Endodermal cell (in vitro differentiated cells): ENCODE measurements at regions not wholly inside any gene's neighbourhood (a gene's known extent, or its start where the extent isn't known, plus 50 kb on each side); places are given as distances from the start of the nearest gene placed in this dataset.
A peak's percentile ranks its signal among the peaks of the same experiment; 100 is the strongest.
"Not testable (repeated sequence)": the region's sequence is repeated elsewhere in the genome, so short reads cannot be mapped to it uniquely, and the experiment has no call there.

Experiments
- DNase-seq: peaks from one replicate; pipeline ENCODE4 v3.0.0-alpha.2; 2017
- H3K27ac ChIP-seq: 2 replicates; pipeline ENCODE4 v1.5.1; 2013; ENCODE audit warnings: mild to moderate bottlenecking, low read depth, low read length, moderate library complexity
- H3K27me3 ChIP-seq: 2 replicates; pipeline ENCODE4 v1.6.1; 2013; ENCODE audit warnings: mild to moderate bottlenecking, low read length, moderate library complexity; ENCODE audit not compliant: insufficient read depth, control insufficient read depth, poor library complexity, severe bottlenecking
- H3K36me3 ChIP-seq: 2 replicates; pipeline ENCODE4 v1.7.0; 2013; ENCODE audit warnings: mild to moderate bottlenecking, low read length, moderate library complexity; ENCODE audit not compliant: control insufficient read depth, insufficient read depth
- H3K4me1 ChIP-seq: one replicate; pipeline ENCODE4 v1.7.0; 2013; ENCODE audit warnings: low read length; ENCODE audit not compliant: control insufficient read depth, insufficient read depth
- H3K4me3 ChIP-seq: 2 replicates; pipeline ENCODE4 v1.5.1; 2013; ENCODE audit warnings: mild to moderate bottlenecking, low read length, moderate library complexity
- H3K9ac ChIP-seq: 2 replicates; pipeline ENCODE4 v1.6.1; 2013; ENCODE audit warnings: mild to moderate bottlenecking, low read length, moderate library complexity; ENCODE audit not compliant: poor library complexity, severe bottlenecking; ENCODE audit errors: extremely low read depth
- H3K9me3 ChIP-seq: 2 replicates; pipeline ENCODE4 v1.6.1; 2013; ENCODE audit warnings: mild to moderate bottlenecking, low read length, moderate library complexity; ENCODE audit not compliant: control insufficient read depth
- H3K27ac Mint-ChIP-seq: 2 replicates; pipeline ENCODE4 v1.8.0; 2020; ENCODE audit warnings: mixed read lengths
- H3K27me3 Mint-ChIP-seq: 2 replicates; pipeline ENCODE4 v1.8.0; 2021; ENCODE audit warnings: mild to moderate bottlenecking, mixed read lengths; ENCODE audit not compliant: insufficient read depth
- H3K36me3 Mint-ChIP-seq: 2 replicates; pipeline ENCODE4 v1.8.0; 2020; ENCODE audit warnings: low read depth, mixed read lengths
- H3K4me1 Mint-ChIP-seq: 2 replicates; pipeline ENCODE4 v1.8.0; 2020; ENCODE audit warnings: mixed read lengths
- H3K4me3 Mint-ChIP-seq: 2 replicates; pipeline ENCODE4 v1.8.0; 2020; ENCODE audit warnings: mild to moderate bottlenecking, moderate library complexity, mixed read lengths
- H3K9me3 Mint-ChIP-seq: 2 replicates; pipeline ENCODE4 v1.8.0; 2020; ENCODE audit warnings: mild to moderate bottlenecking, mixed read lengths
- WGBS, 2 experiments: methylation state at CpG; one replicate each; pipeline versions ENCODE4 v1.1.5 to v1.1.7; 2013; ENCODE audit warnings: missing lambda C conversion rate in 2 of 2, mixed read lengths in 1 of 2; ENCODE audit not compliant: insufficient coverage in 1 of 2, insufficient read length in 1 of 2; 5-methylcytosine and 5-hydroxymethylcytosine counted together
- TF ChIP-seq, protein P1 (sequence below): fragments of 200-600 bp; sonication (generic); conservative IDR thresholded peaks from 2 replicates; pipeline ENCODE4 v1.5.0; 2021; ENCODE audit warnings: antibody characterized with exemption, mild to moderate bottlenecking

DNA sequence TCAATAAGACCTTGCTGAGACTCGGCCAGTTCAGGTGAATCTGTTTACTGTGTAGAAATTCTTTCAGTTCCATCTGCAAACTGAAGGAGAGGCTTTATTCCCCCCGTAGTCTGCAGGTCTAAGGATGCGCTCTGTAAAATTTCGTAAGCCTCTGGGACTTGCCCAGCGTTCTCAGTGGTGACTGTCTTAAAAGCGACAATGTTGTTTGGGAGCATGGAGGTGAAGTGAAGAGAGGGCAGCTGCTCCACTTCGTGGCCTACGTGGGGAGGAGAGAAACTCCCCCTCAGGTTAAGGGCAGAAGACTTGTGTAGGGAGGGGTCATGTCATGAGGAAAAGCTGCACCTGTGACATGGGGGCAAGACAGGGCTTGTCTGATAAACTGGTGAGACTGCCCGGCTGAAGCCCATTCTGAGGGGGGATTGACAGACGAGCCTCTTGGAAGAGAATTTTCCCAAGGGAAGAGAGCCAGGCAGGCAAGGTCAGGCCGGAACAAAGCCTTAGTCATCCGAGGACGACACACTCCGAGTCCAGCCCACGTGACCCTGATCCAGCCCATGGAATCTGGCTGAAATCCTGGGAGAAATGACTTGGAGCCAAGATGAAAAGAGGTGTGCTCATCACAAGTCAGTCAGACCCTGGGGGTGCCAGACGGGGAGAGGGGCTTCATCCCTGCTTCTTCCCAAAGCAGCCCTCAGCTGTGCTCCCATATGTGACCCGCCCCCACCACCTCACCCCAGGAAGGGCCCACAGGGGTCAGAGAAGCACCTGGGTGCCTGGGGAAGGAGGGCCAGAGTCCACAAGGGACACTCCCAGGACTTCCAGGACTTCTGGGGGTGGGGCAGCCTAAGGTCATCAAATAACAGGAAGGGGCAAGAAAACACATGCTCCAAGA lies 88.5 kb upstream of the SH3BP4 start:
- peak; percentile 70 for DNase-seq
- Histone ChIP-seq H3K36me3 (no peaks in the 10 kb centered on the region), H3K4me3 (no peak overlapping the region), H3K4me1 (peaks cover 2% of the 10 kb centered on the region), H3K27me3 (no peaks in the 10 kb centered on the region), H3K9ac (no peak overlapping the region), H3K9me3 (peaks cover 10% of the 10 kb centered on the region), H3K27ac (peak overlapping the region; percentile 47)
- H3K27me3 Mint-ChIP-seq, result no peaks in the 10 kb centered on the region
- TF ChIP-seq, protein P1, sequence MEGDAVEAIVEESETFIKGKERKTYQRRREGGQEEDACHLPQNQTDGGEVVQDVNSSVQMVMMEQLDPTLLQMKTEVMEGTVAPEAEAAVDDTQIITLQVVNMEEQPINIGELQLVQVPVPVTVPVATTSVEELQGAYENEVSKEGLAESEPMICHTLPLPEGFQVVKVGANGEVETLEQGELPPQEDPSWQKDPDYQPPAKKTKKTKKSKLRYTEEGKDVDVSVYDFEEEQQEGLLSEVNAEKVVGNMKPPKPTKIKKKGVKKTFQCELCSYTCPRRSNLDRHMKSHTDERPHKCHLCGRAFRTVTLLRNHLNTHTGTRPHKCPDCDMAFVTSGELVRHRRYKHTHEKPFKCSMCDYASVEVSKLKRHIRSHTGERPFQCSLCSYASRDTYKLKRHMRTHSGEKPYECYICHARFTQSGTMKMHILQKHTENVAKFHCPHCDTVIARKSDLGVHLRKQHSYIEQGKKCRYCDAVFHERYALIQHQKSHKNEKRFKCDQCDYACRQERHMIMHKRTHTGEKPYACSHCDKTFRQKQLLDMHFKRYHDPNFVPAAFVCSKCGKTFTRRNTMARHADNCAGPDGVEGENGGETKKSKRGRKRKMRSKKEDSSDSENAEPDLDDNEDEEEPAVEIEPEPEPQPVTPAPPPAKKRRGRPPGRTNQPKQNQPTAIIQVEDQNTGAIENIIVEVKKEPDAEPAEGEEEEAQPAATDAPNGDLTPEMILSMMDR, result no peak
- peaks cover 5% of the 10 kb centered on the region for H3K36me3 Mint-ChIP-seq
- peaks cover 9% of the 10 kb centered on the region for H3K9me3 Mint-ChIP-seq
- WGBS, 2 experiments, result 80 to 85% methylated on average over 15 to 17 of the region's 17 CpGs
- H3K4me1 Mint-ChIP-seq, result peaks cover 13% of the 10 kb centered on the region
- H3K27ac Mint-ChIP-seq, result no peak overlapping the region
- no peak overlapping the region for H3K4me3 Mint-ChIP-seq

DNA sequence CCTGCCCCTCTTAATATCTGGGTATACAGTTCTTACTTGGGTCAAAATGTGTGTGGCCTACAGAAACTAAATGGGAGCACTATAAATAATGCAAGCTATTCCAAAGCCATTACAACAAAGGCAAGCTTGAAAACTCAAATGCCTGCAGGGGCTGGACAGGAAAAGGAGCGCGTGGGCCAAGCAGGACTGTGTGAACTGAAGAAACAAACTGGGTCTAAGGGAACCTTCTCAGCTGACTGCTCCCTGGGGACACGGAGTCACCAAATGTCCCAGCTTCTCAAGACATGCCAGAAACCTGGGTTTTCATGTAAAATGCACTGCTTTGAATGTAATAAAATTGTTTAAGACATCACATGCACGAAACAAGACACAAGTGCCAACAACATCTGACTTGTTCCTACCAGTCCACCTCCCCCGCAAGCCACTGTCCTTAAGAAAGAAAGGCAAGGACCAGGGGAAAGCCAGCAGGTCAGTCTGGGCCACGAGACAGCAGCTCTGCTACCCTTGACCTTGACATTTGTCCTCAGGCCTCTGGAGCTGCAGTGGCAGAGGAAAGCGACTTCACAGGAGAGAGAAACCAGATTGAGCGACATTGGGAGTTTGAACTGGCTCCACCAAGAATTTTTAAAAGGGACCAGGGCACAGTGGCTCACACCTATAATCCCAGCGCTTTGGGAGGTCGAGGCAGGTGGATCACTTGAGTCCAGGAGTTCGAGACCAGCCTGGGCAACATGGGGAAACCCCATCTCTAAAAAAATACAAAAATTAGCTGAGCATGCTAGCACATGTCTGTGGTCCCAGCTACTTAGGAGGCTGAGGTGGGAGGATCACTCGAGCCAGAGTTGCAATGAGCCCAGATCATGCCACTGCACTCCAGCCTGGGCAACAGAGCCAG lies 89.7 kb upstream of the SH3BP4 start:
- DNase-seq, result peak; percentile 29

DNA sequence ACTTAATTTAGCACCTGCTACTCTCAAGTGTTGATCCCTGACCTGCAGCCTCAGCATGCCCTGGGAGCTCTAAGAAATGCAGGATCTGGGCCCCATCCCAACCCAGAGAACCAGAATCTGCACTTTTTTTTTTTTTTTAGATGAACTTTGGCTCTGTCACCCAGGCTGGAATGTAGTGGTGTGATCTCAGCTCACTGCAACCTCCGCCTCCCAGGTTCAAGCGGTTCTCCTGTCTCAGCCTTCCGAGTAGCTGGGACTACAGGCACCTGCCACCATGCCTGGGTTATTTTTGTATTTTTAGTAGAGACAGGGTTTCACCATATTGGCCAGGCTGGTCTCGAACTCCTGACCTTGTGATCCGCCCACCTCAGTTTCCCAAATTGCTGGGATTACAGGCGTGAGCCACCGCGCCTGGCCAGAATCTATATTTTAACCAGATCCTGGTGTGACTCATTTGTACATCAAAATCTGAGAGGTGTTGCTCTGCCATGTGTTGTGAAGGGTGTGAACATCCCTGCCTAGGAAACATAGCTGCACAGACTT lies 92.4 kb upstream of the SH3BP4 start:
- H3K9me3 Mint-ChIP-seq, H3K4me1 ChIP-seq, H3K27me3 Mint-ChIP-seq, H3K27ac Mint-ChIP-seq, H3K4me3 ChIP-seq, H3K36me3 Mint-ChIP-seq, H3K4me3 Mint-ChIP-seq, H3K27ac ChIP-seq, H3K36me3 ChIP-seq, H3K27me3 ChIP-seq, H3K9me3 ChIP-seq, H3K9ac ChIP-seq: not testable (repeated sequence)
- peak; percentile 11 for DNase-seq
- WGBS, 2 experiments, result 93 to 100% methylated on average over 8 of the region's 8 CpGs
- peaks cover 18% of the 10 kb centered on the region for H3K4me1 Mint-ChIP-seq

More for the DNA sequence above, 89.7 kb upstream of the SH3BP4 start:
- H3K36me3 Mint-ChIP-seq, result peaks cover 5% of the 10 kb centered on the region
- peaks cover 17% of the 10 kb centered on the region for H3K4me1 Mint-ChIP-seq
- Histone ChIP-seq H3K9ac (no peak overlapping the region), H3K9me3 (peaks cover 10% of the 10 kb centered on the region), H3K4me1 (peaks cover 5% of the 10 kb centered on the region), H3K27ac (no peak overlapping the region), H3K4me3 (no peak overlapping the region), H3K27me3 (no peaks in the 10 kb centered on the region), H3K36me3 (no peaks in the 10 kb centered on the region)
- TF ChIP-seq, protein P1, result no peak
- no peak overlapping the region for H3K4me3 Mint-ChIP-seq
- H3K27ac Mint-ChIP-seq, result no peak overlapping the region
- H3K9me3 Mint-ChIP-seq, result peaks cover 9% of the 10 kb centered on the region
- 85 to 93% methylated on average over 9 to 12 of the region's 12 CpGs for WGBS, 2 experiments
- no peaks in the 10 kb centered on the region for H3K27me3 Mint-ChIP-seq
